ENCODE measurements at regions not wholly inside any gene's neighbourhood (a gene's known extent, or its start where the extent isn't known, plus 50 kb on each side); places are given as distances from the start of the nearest gene placed in this dataset.

- TF ChIP-seq EZH2 (IDR thresholded peaks at IDR 0.05; ENCODE audit: low read length) (no peak), CTCF (optimal IDR thresholded peaks at IDR 0.05 in 1 of 3, IDR thresholded peaks at IDR 0.05 in 1 of 3, conservative IDR thresholded peaks at IDR 0.05 in 1 of 3; ENCODE audit: extremely low read depth in 1 of 3, insufficient read depth in 2 of 3, low read length in 3 of 3) (no peak)
Measured at GRCh38 chr3:73733746-73734145, 109.0 kb upstream of the PDZRN3 start.
